Left colon (tissue), 2 donors: ENCODE measurements at regions not wholly inside any gene's neighbourhood (a gene's known extent, or its start where the extent isn't known, plus 50 kb on each side); places are given as distances from the start of the nearest gene placed in this dataset.

Source experiments
- ATAC-seq: fragments of 200-7000 bp; cut with Tn5 transposase; one replicate; pipeline ENCODE4 v1.9.1; 2020; ENCODE audit warnings: mild to moderate bottlenecking, moderate library complexity
- DNase-seq, 2 donors: peaks; one replicate each; pipeline ENCODE4 v3.0.0-alpha.2; 2020
- intact Hi-C, 2 donors: fragments of 100-400 bp; cut with DNase I in 1 of 2; cut with micrococcal nuclease in 1 of 2; formaldehyde crosslinking; loops; one replicate each; pipeline versions ENCODE4 v1.11.2 to v1.14.0; 2022; cut with DNase I, micrococcal nuclease
- donor health status: DM: no; HTN: no; CAD: no.
- donor health status: DM: yes; HTN: yes; CAD: no.

DNA sequence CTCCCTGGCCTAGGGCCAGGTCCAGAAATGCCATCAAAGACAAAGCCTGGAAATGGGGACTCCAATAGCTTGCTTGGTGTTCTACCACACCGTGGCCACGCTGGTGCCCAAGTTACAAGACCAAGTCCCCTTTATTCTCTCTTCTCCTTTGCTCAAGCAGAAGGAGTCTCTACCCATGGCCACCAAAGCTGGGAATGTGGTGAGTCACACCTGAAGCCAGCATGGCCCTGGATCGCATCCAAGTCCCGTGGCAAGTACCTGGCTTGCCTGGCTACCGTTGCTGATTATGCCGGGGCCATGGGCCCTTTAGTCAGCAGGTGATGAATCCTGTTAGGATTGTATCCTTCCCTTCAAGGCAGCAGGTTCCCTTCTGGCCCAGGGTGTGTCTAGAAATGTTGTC, 260.0 kb downstream of the HAPSTR1 start:
- DNase-seq (peak; percentile 41 to 52), ATAC-seq (peak; percentile 81)
- intact Hi-C loops = no loop called here

- no peak for DNase-seq
- intact Hi-C loops = no loop called here
- ATAC-seq = no peak
Measured at GRCh38 chr16:9351841-9352434, 260.5 kb downstream of the HAPSTR1 start.

- intact Hi-C loops = no loop called here
- no peak for ATAC-seq
Measured at GRCh38 chr16:9357829-9358228, 266.4 kb downstream of the HAPSTR1 start.

DNA sequence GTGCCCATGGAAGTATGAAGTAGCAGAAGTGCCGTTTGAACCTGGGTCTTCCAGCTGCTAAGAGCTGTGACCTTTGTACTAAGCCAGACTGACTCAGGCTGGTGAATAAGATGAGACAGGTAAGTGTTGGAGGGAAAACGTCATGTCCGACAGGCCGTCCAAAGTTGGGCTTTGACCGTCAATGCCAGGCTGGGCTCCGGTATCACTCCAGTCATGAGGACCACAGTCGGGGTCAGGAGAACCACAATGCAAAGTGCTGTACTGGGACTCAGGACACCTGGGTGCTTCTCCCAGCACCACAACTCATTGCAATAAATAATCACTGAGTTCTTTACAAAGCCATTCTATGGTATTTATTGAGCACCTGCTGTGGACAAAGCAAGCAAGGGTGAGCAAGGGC, 268.6 kb downstream of the HAPSTR1 start:
- DNase-seq = no peak

More at GRCh38 chr16:9357829-9358228, 266.4 kb downstream of the HAPSTR1 start:
- no peak for DNase-seq

GRCh38 chr16:9362050-9362449, 270.6 kb downstream of the HAPSTR1 start:
- intact Hi-C loops = no loop called here
- ATAC-seq = no peak
- no peak for DNase-seq

More for the DNA sequence above, 268.6 kb downstream of the HAPSTR1 start:
- intact Hi-C loops = no loop called here
- ATAC-seq = no peak

DNA sequence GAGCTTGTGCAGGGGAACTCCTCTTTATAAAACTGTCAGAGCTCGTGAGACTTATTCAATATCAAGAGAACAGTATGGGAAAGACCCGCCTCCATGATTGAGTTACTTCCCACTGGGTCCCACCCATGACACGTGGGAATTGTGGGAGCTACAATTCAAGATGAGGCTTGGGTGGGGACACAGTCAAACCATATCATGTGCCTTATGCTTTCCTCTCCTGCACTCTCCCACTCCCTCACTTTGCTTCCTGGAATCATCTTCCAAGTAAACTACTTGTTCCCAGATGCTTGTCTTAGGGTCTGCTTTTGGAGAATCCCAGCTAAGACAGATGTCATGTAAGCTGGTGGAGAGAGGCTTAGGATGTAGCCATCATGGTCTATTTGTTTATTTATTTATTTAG, 271.2 kb downstream of the HAPSTR1 start:
- no peak for DNase-seq
- intact Hi-C loops = no loop called here
- ATAC-seq = no peak

DNA sequence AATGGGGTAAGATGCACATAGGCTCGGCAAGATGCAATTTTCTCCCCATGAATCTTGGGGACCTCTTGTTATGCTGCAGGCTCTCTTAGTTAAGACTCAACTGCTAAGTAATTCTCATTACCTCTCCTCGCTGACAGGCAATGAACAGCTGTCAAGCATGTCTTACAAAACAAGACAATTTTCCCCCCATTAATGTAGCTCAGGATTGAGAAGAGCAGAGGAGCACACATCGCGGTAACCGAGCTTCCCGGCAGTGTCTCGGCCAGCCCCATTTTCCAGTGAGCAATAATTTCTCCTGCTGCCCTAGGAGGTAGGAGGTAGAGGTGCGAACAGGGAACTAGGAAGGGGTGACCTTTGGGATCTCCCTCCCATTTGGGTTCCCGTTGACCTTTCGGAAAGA, 272.1 kb downstream of the HAPSTR1 start:
- ATAC-seq (no peak), DNase-seq (no peak)
- intact Hi-C loops = no loop called here

DNA sequence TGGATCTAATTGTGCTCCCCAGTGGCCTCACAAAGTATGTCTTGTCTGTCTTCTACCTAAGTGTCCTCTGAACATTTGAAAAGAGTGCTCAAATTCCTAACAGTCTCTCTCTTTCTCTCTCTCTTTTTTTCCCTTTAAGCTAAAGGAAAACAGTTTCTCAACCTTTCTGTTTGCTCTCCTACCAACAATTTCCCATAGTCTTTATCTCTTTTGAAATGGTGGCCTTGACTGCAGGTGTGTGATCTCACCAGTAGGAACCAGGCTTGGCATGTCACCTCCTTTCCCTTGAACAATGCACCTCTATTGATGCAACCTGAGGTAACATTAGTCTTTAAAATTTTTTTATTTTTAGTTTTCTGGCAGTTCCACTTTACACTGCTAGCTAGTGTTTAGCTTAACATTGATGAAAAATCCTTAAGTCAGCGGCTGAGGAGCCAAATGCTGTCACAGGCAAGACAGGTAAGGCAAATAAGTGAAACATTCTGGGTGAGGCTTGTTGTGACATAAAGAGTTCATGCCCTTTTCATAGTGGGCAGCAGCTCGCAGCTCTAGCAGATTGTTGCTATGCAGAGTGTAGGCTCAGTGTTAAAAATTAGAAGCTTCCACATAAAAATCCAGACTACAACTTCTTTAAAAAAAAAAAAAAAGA, 273.4 kb downstream of the HAPSTR1 start:
- ATAC-seq = no peak
- no peak for DNase-seq
- intact Hi-C loops = no loop called here

DNA sequence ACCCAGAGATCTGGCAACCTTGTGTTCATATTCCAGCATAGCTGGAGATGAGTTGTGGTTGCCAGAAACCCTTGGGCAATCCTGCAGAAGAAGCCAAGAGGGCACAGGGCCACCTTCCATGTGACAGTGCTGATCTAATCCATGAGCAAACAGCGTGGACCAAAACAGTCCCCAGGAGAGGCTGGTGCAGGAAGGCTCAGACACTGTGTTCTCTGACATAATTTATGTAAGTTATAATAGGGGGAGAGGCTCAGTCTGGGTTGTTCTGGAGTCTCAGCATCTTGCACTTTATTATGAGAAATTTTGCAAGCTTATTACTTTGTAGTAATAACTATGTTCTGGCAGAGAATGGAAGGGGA, 273.9 kb downstream of the HAPSTR1 start:
- ATAC-seq = peak; percentile 57
- peak; percentile 24 to 75 for DNase-seq
- intact Hi-C loops = no loop called here

DNA sequence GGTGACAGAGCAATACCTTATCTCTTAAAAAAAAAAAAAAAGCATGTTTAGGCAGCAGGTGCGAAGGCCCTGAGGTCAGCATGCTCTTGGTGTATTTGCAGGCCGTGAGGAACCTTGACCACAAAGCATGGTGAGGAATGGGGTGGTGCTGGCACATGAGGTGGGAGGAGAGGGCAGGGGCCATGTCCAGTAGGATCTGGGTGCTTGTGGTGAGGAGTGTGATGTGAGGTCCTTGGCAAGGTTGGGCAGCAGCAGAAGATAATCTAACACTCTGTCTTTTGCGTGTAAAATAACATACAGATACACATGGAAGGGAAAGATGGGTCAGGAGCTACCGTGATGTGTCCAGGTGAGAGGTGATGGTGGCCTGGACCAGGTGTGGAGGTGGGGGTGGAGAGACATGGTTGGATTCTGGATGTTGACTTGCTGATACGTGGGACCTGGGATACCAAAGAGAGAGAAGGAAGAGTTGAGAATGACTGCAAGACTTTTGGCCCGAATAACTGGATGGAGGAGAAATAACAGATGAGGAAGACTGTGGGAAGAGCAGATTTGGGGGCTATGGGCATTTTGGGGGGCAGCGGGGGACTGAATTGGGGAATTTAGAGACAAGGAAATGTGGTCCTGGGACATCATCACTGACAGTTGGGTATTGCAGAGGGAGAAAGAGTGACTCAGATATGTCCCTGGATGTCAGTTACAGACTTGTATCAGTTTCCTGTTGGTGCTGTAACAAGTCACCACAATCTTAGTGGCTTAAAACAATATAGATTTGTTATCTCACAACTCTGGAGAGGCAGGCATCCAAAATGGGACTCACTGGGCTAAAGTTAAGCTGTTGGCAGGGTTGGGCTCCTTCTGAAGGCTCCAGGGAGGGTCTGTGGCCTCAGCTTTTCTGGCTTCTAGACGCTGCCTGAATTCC, 274.9 kb downstream of the HAPSTR1 start:
- intact Hi-C loops = no loop called here
- no peak for ATAC-seq
- no peak for DNase-seq

DNA sequence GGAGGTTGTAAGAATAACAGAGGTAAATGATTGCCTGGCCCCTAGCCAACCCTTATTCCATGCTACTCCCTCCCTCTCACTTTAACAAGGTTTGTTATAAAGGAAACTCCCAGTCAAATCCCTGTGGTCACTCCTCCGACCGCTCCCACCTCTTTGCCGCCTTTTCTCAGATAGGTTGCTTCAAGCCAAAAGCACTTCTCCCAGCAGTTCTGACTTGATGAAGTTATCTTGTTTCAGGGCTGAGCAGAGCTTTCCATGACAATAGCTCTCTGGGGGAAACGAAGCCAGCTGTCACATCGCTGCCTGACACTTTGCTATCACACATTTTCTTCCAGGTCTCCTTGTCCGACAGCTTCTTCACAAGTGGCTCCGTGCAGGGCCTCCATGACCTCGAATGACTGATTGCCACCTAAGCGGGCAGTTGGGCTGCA, 278.6 kb downstream of the HAPSTR1 start:
- peak; percentile 64 to 75 for DNase-seq
- intact Hi-C loops = no loop called here
- ATAC-seq = peak; percentile 91

DNA sequence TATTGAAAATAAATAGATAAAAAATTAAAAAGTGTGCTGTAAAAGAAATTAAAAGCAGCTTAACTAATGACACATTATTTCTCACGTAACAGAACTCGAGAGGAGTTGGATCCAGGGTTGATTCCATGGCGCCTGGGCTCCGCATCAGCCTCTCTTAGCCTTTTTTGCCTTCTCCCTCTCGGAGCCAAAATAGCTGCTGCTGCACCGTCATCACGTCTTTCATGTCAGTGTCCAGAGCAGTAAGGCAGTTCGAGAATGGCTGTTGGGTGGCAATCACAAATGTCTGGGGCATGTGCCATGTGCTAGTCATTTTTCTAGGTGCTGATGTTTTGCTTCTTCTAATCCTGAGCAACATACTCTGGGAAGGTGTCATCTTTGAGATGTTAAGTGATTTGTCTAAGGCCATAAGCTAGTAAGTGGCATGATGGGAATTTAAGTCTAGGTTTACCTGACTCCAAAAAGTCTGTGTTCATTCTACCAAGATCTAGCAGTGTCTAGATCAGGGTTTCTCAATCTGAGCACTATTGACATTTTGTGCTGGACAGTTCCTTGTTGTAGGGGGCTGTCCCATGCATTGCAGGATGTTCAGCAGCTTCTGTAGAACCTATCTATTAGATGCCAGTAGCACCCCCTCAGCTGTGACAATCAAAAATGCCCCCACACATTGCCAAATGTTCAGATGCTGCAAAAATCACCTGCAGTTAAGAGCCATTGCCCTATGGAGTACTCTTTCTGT, 280.4 kb downstream of the HAPSTR1 start:
- intact Hi-C loops = no loop called here
- ATAC-seq (no peak), DNase-seq (no peak)

DNA sequence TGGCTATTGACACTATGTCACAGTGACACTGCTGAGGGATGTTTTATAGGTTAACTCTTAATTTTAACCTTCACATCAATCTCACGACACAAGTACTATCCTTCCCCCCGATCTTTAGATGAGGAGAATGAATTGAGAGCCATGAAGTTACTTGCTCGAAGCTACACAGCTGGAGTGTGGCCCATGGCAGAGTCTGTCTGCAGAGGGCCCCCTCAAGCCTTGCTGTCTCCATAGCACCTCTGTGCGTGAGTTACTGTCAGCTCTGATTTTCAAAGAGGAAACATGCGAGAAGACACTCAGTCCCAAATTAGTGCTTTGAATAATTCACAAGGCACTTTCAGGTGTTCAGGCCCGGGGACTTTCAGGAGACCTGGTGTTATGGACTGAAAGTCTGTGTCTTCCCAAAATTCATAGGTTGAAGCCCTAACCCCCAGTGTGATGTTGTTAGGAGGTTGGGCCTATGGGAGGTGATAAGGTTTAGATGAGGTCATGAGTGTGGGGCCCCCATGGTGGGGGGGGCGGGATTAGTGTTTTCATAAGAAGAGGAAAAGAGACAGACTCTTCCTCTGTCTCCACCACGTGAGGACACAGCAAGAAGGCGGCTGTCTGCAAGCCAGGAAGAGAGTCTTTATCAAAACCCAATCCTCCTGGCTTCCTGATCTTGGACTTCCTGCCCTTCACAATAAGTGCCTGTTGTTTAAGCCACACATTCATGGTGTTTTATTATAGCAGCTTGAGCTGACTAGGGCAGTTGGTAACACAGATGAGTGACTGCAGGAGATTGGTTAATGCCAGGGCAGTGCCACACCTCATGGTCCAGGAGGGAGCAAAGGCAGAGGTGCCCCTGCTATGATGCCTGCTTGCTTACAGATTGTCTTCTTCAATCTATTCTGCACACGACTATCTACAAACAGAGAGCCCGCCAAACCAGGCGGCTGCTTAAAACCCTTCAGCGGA, 281.8 kb downstream of the HAPSTR1 start:
- intact Hi-C loops = no loop called here
- DNase-seq (no peak), ATAC-seq (peak; percentile 63)

DNA sequence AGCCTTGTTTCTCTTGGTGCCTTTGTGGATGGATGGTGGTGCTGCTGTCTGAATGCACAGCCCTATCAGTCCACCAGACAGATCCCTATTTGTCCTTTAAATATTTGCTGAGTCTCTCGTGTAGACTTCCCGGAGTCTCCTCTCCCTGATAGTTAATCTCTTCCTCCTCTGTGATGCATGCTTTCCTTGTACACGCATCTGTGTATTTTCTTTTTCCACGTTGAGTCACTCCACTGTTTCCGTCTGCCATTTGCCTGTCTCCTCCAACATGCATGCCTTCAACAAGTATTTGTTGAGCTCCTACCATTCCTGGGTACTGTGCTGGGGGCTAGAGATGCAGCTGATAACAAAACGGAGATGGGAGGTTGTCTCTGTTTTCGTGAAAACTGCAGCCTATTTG, 282.6 kb downstream of the HAPSTR1 start:
- DNase-seq = no peak
- ATAC-seq = no peak
- intact Hi-C loops = no loop called here

DNA sequence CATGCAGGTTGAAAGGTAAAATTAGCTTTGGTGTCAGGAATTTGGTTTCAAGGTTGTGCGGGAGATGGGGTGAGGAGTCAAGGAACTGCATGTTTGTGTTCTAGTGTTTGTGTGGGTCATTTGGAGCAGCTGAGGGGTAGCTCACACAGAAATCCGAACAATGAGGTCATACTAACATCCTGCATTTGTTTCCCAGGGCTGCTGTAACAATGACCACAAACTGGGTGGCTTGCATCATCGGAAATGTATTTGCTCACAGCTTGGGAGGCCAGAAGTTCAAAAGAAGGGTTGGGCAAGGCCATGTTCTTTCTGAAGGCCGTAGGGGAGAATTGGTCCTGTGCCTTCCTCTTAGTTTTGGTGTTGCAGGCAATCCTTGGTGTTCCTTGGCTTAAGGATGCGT, 287.4 kb downstream of the HAPSTR1 start:
- no peak for DNase-seq
- intact Hi-C loops = no loop called here
- no peak for ATAC-seq

DNA sequence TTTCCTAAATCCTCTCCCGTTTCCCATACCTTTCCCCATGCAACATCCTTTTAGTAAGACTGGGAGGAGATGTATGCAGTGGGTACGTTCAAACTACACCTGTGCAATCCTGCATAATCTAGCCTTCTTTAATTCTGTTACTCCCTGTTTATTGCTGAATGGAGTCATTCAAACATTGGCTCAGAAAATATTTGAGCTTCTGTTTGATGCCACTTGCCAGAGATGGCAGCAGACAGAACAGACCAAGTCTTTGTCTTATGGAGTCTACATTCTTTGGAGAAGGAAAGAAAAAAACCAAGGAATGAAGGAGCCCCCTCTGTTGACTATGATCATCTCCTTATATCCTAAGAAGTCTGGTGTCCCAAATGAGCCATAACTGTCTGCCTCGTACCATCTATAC, 288.8 kb downstream of the HAPSTR1 start:
- intact Hi-C loops = no loop called here
- ATAC-seq (no peak), DNase-seq (no peak)

GRCh38 chr16:9381399-9381798, 290.0 kb downstream of the HAPSTR1 start:
- DNase-seq = no peak
- intact Hi-C loops = no loop called here
- no peak for ATAC-seq

GRCh38 chr16:9381905-9382304, 290.5 kb downstream of the HAPSTR1 start:
- ATAC-seq = no peak
- no peak for DNase-seq
- intact Hi-C loops = no loop called here
